Thymus (tissue), 11 donors: ENCODE measurements at regions not wholly inside any gene's neighbourhood (a gene's known extent, or its start where the extent isn't known, plus 50 kb on each side); places are given as distances from the start of the nearest gene placed in this dataset.
"Not testable (repeated sequence)": the region's sequence is repeated elsewhere in the genome, so short reads cannot be mapped to it uniquely, and the experiment has no call there.

Experiments used
- DNase-seq, 9 donors: peaks; one replicate each; pipeline ENCODE4 v3.0.0-alpha.2; 2013; ENCODE audit warnings: low spot score in 9 of 9, low read depth in 6 of 9, missing footprints in 1 of 9
- H3K27ac ChIP-seq, 2 donors: one replicate each; pipeline ENCODE4 v1.5.1; 2013; ENCODE audit warnings: control low read depth in 1 of 2, low read depth in 1 of 2, low read length in 1 of 2, mild to moderate bottlenecking in 1 of 2, moderate library complexity in 1 of 2
- H3K27me3 ChIP-seq, 2 donors: one replicate each; pipeline ENCODE4 v1.5.1; 2013; ENCODE audit warnings: low read length in 1 of 2; ENCODE audit not compliant: control insufficient read depth in 2 of 2, insufficient read depth in 1 of 2
- H3K36me3 ChIP-seq, 2 donors: one replicate each; pipeline ENCODE4 v1.5.1; 2013; ENCODE audit warnings: low read length in 1 of 2, mild to moderate bottlenecking in 1 of 2, moderate library complexity in 1 of 2; ENCODE audit not compliant: control insufficient read depth in 2 of 2, insufficient read depth in 2 of 2
- H3K4me1 ChIP-seq, 2 donors: one replicate each; pipeline ENCODE4 v1.5.1; 2013; ENCODE audit warnings: low read length in 2 of 2; ENCODE audit not compliant: control insufficient read depth in 2 of 2, insufficient read depth in 2 of 2
- H3K4me3 ChIP-seq, 2 donors: one replicate each; pipeline ENCODE4 v1.5.1; 2013; ENCODE audit warnings: low read length in 2 of 2, control low read depth in 1 of 2, mild to moderate bottlenecking in 1 of 2
- H3K9me3 ChIP-seq, 2 donors: one replicate each; pipeline ENCODE4 v1.5.1; 2013; ENCODE audit warnings: low read length in 1 of 2, mild to moderate bottlenecking in 1 of 2; ENCODE audit not compliant: control insufficient read depth in 2 of 2, insufficient read depth in 1 of 2
- WGBS: extraction: QIAGEN DNeasy Blood & Tissue Kit; methylation state at CpG from one replicate; pipeline ENCODE4 v1.1.7; 2013; 5-methylcytosine and 5-hydroxymethylcytosine counted together
- donor health status: healthy.

DNA sequence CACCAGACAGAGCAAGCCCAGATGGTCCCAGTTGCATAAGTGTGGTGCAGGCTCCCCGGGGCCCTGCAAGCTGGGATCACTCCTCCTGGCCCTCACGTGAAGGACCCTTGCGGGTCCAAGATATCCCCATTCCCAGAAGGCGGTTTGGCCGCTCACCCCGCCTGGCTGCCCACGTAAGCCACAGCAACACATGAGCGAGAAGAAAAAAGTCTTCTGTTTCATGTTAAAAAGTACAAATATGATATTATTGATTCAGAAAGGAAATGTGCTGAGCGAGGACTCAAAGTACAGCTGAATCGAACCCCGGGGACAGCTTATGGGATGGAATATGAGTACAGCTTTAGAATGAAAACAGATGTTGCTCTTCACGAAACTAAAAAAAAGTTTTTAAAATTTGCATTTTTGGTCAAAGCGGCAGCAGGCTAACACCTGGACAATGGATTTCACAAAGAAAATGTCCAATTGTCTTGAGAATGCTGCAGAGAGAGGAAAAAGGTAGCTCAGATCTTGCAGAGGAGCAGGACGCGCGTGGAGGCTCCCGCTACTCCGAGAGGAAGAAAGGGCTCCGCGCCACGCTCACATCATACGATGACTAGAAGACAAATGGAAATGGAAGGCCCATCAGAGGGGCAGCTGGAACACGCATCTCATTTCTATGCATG, 427.6 kb downstream of the IRX1 start:
- 92% methylated on average over 23 of the region's 23 CpGs for WGBS
- Histone ChIP-seq H3K4me1 (no peaks in the 10 kb centered on the region), H3K27me3 (no peaks in the 10 kb centered on the region), H3K36me3 (no peaks in the 10 kb centered on the region), H3K27ac (no peak overlapping the region), H3K9me3 (peaks cover 0 to 5% of the 10 kb centered on the region in 2 donors), H3K4me3 (no peak overlapping the region)
- no peak for DNase-seq

DNA sequence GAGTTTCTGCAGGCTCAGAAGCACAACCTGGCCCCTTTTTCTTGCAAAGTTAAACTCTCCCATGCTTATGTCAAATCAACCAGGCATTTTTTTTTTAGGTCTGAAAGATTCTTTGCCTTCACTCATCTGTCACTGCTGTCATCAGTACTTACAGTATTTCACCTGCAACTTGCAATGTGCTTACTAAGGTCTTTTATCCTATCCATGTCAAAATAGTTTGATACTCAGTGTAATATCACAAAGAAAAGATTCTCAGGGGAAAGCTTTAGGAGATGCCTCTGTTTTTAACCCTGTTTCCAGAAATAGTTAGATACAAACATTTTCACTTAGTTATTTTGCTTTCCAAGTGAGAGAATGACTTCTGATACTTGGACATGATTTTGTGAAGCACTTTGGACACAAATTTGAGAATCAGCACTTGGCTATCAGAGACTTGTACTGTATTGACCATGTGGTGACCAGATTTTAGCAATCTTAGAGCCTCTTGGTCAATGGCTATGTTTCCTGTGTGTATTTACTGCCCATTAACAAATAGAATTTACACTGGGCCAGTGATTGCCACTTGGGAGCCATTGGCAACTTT, 428.2 kb downstream of the IRX1 start:
- Histone ChIP-seq H3K9me3 (peaks cover 0 to 5% of the 10 kb centered on the region in 2 donors), H3K4me3 (no peak overlapping the region), H3K27me3 (no peaks in the 10 kb centered on the region), H3K36me3 (no peaks in the 10 kb centered on the region), H3K4me1 (no peaks in the 10 kb centered on the region), H3K27ac (no peak overlapping the region)
- no peak for DNase-seq

DNA sequence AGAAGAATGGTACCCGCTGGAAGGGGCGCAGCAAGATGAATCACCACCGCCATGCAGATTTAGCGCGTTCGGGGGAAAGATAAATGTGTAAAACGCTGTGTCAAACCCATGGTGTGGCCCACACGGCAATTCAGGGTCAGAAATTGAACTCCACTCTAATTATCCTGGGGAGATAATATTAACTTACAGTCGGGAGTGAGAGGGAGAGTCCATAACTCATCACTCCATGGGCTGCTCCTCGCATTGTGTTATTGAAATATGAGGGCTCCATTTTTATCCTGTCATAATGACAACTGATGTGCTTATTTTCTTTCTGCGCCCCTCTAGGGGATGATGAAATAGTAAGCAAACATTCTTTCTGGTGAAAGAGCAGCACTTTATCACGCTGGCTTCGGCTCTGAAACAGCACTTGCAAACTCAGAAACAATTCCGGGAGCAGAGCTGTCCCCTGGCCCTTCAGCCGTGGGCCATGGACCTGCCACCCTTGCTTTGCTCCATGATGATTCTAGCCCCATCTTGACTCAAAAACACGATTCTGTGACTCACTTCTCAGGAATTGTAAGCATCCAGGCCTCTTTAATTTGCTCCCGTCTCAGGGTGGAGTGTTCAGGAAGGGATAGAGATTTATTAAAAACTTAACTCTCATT, 431.6 kb downstream of the IRX1 start:
- Histone ChIP-seq H3K36me3 (no peaks in the 10 kb centered on the region), H3K27ac (no peak overlapping the region), H3K4me3 (no peak overlapping the region), H3K4me1 (no peaks in the 10 kb centered on the region), H3K9me3 (peaks cover 0 to 8% of the 10 kb centered on the region in 2 donors), H3K27me3 (no peaks in the 10 kb centered on the region)
- DNase-seq, result no peak
- WGBS, result 92% methylated on average over 17 of the region's 17 CpGs

DNA sequence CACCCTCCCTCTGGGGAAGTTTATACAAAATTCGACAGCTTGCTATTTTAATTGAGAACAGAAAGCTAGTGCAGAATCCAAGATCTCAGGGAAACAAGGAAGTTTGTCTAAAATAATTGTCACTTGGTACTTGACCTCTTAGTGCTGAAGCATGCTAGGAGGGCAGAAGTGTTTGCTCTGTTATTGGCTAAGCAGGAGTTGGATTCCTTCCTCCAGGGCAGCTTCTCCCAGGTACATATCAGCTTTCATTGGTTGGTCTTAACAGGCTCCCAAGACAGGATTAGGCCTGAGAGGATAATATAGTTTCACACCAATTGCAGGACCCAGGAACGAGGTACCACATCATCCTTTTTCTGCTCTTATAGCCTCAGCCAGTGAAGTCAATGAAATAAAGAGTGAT, 432.8 kb downstream of the IRX1 start:
- no peaks in the 10 kb centered on the region for H3K36me3 ChIP-seq
- no peaks in the 10 kb centered on the region for H3K27me3 ChIP-seq
- H3K4me3 ChIP-seq, result no peak overlapping the region
- H3K4me1 ChIP-seq, result no peaks in the 10 kb centered on the region
- no peak for DNase-seq
- WGBS, result 92% methylated on average over 2 of the region's 2 CpGs
- H3K9me3 ChIP-seq, result peaks cover 0 to 3% of the 10 kb centered on the region in 2 donors
- H3K27ac ChIP-seq, result no peak overlapping the region

DNA sequence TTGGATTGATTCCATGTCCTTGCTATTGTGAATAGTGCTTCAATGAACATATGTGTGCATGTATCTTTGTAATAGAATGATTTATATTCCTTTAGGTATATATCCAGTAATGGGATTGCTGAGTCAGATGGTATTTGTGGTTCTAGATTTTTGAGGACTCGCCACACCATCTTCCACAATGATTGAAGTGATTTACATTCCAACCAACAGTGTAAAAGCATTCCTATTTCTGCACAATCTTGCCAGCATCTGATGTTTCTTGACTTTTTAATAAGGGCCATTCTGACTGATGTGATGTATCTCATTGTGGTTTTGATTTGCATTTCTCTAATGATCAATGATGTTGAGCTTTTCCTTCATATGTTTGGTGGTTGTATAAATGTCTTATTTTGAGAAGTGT, 437.9 kb downstream of the IRX1 start:
- not testable (repeated sequence) for H3K9me3 ChIP-seq, H3K4me1 ChIP-seq, H3K36me3 ChIP-seq, H3K27me3 ChIP-seq, H3K4me3 ChIP-seq, H3K27ac ChIP-seq, DNase-seq
- 97% methylated on average over 1 of the region's 1 CpG for WGBS

DNA sequence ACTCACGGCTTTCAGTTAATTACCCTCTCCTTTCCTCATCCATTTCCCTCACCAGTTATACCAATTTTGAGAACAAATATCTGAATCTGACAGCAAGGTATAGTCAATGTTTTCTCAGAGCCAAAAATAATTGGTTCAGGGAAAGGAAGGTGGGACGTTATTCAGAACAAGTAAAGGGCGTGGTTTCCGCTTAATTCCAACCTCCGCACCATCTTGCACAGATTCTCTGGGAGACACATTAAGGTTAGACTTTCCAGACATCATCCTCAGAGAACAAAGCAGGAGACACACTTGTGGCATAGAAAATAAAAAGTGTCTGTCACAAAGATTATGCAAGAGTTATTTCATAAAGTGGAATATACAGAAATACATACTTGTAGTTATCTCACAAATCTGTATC, 441.2 kb downstream of the IRX1 start:
- 85% methylated on average over 5 of the region's 5 CpGs for WGBS
- H3K27me3 ChIP-seq, result no peaks in the 10 kb centered on the region
- no peak overlapping the region for H3K4me3 ChIP-seq
- DNase-seq, result no peak
- peaks cover 2 to 3% of the 10 kb centered on the region in 2 donors for H3K4me1 ChIP-seq
- H3K27ac ChIP-seq, result no peak overlapping the region
- no peaks in the 10 kb centered on the region for H3K36me3 ChIP-seq
- peaks cover 0 to 3% of the 10 kb centered on the region in 2 donors for H3K9me3 ChIP-seq

DNA sequence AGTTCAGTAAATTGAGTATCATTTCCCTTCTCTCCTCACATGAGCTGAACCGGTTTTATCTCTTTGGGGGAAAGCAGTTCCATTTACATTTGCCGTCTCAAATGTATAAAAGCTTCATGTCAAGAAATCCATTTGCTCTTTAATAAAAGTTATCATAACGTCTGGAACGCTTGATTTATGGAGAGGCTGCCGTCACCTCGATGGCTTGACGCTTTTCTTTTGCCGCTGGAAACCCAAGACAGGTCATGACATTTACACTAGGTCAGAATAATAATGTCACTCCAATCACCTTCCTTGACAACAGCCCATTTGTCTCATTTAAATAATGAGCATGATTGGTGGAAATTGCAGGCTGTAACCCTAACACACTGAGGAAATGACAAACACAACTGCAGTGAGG, 443.4 kb downstream of the IRX1 start:
- H3K9me3 ChIP-seq, result peaks cover 0 to 3% of the 10 kb centered on the region in 2 donors
- peaks cover 2 to 3% of the 10 kb centered on the region in 2 donors for H3K4me1 ChIP-seq
- no peak overlapping the region for H3K4me3 ChIP-seq
- no peaks in the 10 kb centered on the region for H3K36me3 ChIP-seq
- H3K27ac ChIP-seq, result no peak overlapping the region
- no peak for DNase-seq
- no peaks in the 10 kb centered on the region for H3K27me3 ChIP-seq
- 94% methylated on average over 8 of the region's 8 CpGs for WGBS

DNA sequence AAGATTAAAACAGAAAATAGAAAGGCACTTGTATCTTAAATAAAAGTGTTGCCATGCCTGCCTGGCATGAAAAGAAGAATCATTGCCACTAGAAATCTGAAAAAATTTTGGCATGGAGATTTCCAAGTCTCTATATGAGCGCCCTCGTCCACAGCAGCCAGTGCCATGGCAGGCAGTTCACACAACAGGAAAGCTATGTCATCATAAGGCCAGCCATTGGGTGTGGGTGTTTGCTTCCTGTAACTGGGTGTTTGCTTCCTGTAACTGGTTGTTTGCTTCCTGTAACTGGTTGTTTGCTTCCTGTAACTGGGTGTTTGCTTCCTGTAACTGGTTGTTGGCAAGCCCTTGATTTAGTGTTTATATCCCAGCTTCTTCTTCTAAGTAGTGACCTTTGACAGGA, 446.7 kb downstream of the IRX1 start:
- H3K27me3 ChIP-seq, result no peaks in the 10 kb centered on the region
- WGBS, result 48% methylated on average over 2 of the region's 2 CpGs
- DNase-seq, result peak in 1 of 9 donors; percentile 11

DNA sequence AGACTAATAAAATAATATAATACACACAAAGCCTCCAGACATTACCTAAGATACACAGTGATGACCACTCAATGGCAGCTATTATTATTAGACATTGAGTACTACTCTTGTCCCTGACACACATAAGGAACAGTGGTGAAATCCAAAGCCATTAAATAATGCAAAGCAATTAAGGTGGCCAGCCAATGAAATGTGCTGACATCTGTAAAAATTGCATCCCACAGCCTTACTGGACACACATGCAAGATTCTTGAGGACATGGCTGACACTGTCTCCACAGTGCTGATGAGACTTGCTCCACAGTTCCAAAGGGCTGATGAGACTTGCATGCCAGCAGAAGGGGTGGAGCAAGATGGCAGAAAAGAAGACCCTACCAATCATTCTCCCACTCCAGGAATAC, 447.5 kb downstream of the IRX1 start:
- H3K27ac ChIP-seq, result no peak overlapping the region
- DNase-seq, result no peak
- H3K4me3 ChIP-seq, result no peak overlapping the region
- H3K9me3 ChIP-seq, result peaks cover 0 to 6% of the 10 kb centered on the region in 2 donors
- peaks cover 0 to 3% of the 10 kb centered on the region in 2 donors for H3K4me1 ChIP-seq
- H3K36me3 ChIP-seq, result no peaks in the 10 kb centered on the region
- no peaks in the 10 kb centered on the region for H3K27me3 ChIP-seq

More for the DNA sequence above, 446.7 kb downstream of the IRX1 start:
- no peak overlapping the region for H3K4me3 ChIP-seq
- no peaks in the 10 kb centered on the region for H3K36me3 ChIP-seq
- peaks cover 0 to 6% of the 10 kb centered on the region in 2 donors for H3K9me3 ChIP-seq
- no peak overlapping the region for H3K27ac ChIP-seq
- peaks cover 0 to 3% of the 10 kb centered on the region in 2 donors for H3K4me1 ChIP-seq
